ENCODE measurements at regions not wholly inside any gene's neighbourhood (a gene's known extent, or its start where the extent isn't known, plus 50 kb on each side); places are given as distances from the start of the nearest gene placed in this dataset.

- TF ChIP-seq CTCF (IDR thresholded peaks at IDR 0.05) = no peak
- no peak for TF ChIP-seq POLR2AphosphoS5 (IDR thresholded peaks at IDR 0.05)
- TF ChIP-seq EP300 (IDR thresholded peaks at IDR 0.05) = no peak
- no peak for TF ChIP-seq POLR2A (IDR thresholded peaks at IDR 0.05)
These were observed 546.1 kb downstream of the ZNF608 start for GRCh38 chr5:124200381-124200780.
